ENCODE measurements at regions not wholly inside any gene's neighbourhood (a gene's known extent, or its start where the extent isn't known, plus 50 kb on each side); places are given as distances from the start of the nearest gene placed in this dataset.
A peak's percentile ranks its signal among the peaks of the same experiment; 100 is the strongest.
"Not testable (repeated sequence)": the region's sequence is repeated elsewhere in the genome, so short reads cannot be mapped to it uniquely, and the experiment has no call there.

DNA sequence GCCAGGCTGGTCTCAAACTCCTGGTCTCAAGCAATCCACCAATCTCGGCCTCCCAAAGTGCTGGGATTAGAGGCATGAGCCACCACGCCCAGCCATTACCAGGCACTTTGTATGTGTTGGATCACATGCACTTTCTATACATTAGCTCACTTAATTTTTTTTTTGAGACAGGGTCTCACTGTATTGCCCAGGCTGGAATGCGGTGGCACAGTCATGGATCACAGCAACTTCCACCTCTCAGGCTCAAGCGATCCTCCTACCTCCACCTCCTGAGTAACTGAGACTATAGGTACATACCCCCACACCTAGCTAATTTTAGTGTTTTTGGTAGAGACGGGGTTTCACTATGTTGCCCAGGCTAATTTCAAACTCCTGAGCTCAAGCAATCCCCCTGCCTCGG is 203.0 kb upstream of the MYL2 start:
- Mint-ChIP-seq H3K27me3 (peaks cover 3% of the 10 kb centered on the region), H3K4me3 (no peak overlapping the region), H3K36me3 (peaks cover 4% of the 10 kb centered on the region), H3K4me1 (ENCODE audit: unreplicated experiment) (peaks cover 28% of the 10 kb centered on the region), H3K27ac (no peak overlapping the region), H3K9me3 (no peaks in the 10 kb centered on the region)
- TF ChIP-seq, protein P1, sequence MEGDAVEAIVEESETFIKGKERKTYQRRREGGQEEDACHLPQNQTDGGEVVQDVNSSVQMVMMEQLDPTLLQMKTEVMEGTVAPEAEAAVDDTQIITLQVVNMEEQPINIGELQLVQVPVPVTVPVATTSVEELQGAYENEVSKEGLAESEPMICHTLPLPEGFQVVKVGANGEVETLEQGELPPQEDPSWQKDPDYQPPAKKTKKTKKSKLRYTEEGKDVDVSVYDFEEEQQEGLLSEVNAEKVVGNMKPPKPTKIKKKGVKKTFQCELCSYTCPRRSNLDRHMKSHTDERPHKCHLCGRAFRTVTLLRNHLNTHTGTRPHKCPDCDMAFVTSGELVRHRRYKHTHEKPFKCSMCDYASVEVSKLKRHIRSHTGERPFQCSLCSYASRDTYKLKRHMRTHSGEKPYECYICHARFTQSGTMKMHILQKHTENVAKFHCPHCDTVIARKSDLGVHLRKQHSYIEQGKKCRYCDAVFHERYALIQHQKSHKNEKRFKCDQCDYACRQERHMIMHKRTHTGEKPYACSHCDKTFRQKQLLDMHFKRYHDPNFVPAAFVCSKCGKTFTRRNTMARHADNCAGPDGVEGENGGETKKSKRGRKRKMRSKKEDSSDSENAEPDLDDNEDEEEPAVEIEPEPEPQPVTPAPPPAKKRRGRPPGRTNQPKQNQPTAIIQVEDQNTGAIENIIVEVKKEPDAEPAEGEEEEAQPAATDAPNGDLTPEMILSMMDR (conservative IDR thresholded peaks at IDR 0.05), result no peak
- DNase-seq (ENCODE audit: extremely low spot score, unreplicated experiment), result no peak

DNA sequence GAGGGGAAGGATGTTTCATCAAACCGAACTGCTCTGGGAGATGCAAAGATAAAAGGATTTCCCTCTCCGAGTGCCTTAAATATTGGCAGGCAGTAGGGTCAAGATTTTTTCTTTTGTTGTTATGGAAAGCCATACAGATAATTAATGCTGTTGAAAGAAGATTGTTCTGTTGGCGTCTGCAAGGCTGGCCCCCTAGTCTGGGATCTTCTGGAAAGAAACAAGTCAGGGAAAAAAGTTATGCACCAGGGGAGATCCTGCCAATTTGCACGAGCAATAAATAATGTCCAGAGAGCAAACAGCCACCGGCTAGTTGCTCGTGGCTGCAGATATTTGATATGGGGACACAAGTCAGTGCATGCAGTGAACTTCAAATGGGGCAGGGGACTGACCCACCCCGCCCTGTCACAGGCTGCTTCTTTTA is 202.1 kb upstream of the MYL2 start:
- DNase-seq (ENCODE audit: extremely low spot score, unreplicated experiment), result no peak
- Mint-ChIP-seq H3K36me3 (peaks cover 4% of the 10 kb centered on the region), H3K4me3 (peak overlapping the region; percentile 26), H3K27me3 (peaks cover 1% of the 10 kb centered on the region), H3K27ac (no peak overlapping the region), H3K9me3 (no peaks in the 10 kb centered on the region), H3K4me1 (ENCODE audit: unreplicated experiment) (peaks cover 28% of the 10 kb centered on the region)
- TF ChIP-seq, protein P1 (conservative IDR thresholded peaks at IDR 0.05), result no peak

- DNase-seq (ENCODE audit: extremely low spot score, unreplicated experiment), result no peak
- Mint-ChIP-seq H3K4me1 (ENCODE audit: unreplicated experiment) (peaks cover 28% of the 10 kb centered on the region), H3K36me3 (peaks cover 4% of the 10 kb centered on the region), H3K27me3 (no peaks in the 10 kb centered on the region), H3K27ac (no peak overlapping the region), H3K4me3 (peak overlapping the region; percentile 26), H3K9me3 (peaks cover 4% of the 10 kb centered on the region)
- TF ChIP-seq, protein P1 (conservative IDR thresholded peaks at IDR 0.05), result peak; percentile 51
Observed at GRCh38 chr12:111121840-111122239, 201.5 kb upstream of the MYL2 start.

GRCh38 chr12:111120578-111120977 is 200.2 kb upstream of the MYL2 start:
- no peak overlapping the region for H3K27ac Mint-ChIP-seq
- H3K4me3 Mint-ChIP-seq, result no peak overlapping the region
- no peaks in the 10 kb centered on the region for H3K27me3 Mint-ChIP-seq

DNA sequence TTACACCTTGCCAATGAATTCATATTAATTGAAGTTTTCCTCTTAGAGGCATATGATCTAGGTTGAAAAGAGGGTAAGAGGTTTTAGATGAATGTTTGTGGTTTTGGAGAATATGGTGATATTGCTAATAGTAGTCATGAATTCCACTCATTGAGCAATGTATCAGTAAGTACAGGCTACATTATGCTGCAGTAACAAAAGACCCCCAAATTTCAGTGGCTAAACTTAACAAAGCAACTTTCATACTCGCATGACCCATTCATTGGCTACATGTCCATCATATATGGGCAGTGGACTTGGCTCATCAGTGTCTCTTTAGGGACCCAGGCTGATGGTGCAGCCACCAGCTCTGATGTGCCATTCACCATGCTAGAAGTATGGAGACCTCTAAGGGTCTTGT is 196.6 kb upstream of the MYL2 start:
- no peaks in the 10 kb centered on the region for H3K27me3 Mint-ChIP-seq
- H3K27ac Mint-ChIP-seq, result no peak overlapping the region
- DNase-seq (ENCODE audit: extremely low spot score, unreplicated experiment), result no peak
- no peak overlapping the region for H3K4me3 Mint-ChIP-seq
- H3K4me1 Mint-ChIP-seq (ENCODE audit: unreplicated experiment), result peaks cover 18% of the 10 kb centered on the region
- H3K9me3 Mint-ChIP-seq, result peaks cover 11% of the 10 kb centered on the region
- H3K36me3 Mint-ChIP-seq, result no peaks in the 10 kb centered on the region
- TF ChIP-seq, protein P1 (conservative IDR thresholded peaks at IDR 0.05), result no peak

More at GRCh38 chr12:111120578-111120977, 200.2 kb upstream of the MYL2 start:
- TF ChIP-seq, protein P1 (conservative IDR thresholded peaks at IDR 0.05), result no peak
- Mint-ChIP-seq H3K4me1 (ENCODE audit: unreplicated experiment) (peaks cover 28% of the 10 kb centered on the region), H3K36me3 (peaks cover 3% of the 10 kb centered on the region), H3K9me3 (peaks cover 11% of the 10 kb centered on the region)
- no peak for DNase-seq (ENCODE audit: extremely low spot score, unreplicated experiment)

DNA sequence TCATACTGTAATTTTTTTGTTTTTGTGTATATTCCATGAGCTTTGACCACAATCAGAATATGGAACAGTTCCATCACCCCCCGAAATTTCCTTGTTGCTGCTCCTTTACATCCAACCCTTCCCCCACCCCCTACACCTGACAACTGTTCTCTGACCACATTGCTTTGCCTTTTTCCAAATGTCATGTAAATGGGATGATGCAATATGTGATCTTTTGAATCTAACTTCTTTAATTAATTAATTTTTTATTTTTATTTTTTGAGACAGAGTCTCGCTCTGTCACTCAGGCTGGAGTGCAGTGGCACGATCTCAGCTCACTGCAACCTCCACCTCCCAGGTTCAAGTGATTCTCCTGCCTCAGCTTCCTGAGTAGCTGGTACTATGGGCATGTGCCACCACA is 192.9 kb upstream of the MYL2 start:
- H3K9me3 Mint-ChIP-seq, result peaks cover 11% of the 10 kb centered on the region
- not testable (repeated sequence) for H3K27ac Mint-ChIP-seq; H3K27me3 Mint-ChIP-seq; DNase-seq (ENCODE audit: extremely low spot score, unreplicated experiment); H3K36me3 Mint-ChIP-seq; H3K4me1 Mint-ChIP-seq (ENCODE audit: unreplicated experiment); H3K4me3 Mint-ChIP-seq

All from type B pancreatic cell (in vitro differentiated cells).